ENCODE measurements at regions not wholly inside any gene's neighbourhood (a gene's known extent, or its start where the extent isn't known, plus 50 kb on each side); places are given as distances from the start of the nearest gene placed in this dataset.
"Not testable (repeated sequence)": the region's sequence is repeated elsewhere in the genome, so short reads cannot be mapped to it uniquely, and the experiment has no call there.

DNA sequence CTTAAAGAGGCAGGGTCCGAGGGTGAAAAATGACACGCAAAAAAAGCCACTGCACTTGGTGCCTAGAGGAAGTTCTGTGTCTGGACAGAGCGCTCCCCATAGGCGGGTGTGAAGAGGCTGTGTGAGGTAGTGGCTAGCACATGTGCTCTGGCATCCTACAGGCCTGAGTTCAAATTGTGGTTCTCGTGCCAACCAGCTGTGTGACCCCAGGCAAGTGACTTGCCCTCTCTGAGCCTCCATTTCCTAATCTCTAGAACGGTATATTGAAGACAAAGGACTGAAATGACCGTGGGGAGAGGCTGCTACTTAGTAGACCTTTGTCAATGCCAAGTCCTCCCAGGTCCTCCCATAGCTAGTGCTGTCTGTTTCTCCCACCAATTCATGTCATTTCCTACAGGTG lies 79.1 kb upstream of the MYL10 start:
- DNase-seq (ENCODE audit: low read depth) = no peak

DNA sequence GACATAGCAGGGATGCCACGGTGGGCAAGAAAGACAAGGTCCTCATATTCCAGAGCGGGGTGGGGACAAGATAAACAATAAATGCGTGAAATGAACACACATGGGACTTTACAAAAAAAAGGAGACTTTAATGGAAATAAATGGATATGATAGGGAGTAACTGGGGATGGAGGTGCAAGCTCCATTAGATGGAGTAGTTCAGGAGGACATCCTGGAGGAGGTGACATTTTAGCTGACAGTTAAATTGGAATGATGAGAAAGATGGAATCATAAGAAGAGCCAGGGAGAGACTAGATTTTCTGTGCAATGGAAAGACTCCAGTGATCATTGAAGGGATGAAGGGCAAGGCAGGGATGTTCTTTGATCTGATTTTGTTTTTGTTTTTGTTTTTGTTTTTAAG lies 83.6 kb upstream of the MYL10 start:
- DNase-seq (ENCODE audit: low read depth) = no peak

GRCh38 chr7:101714097-101714496 lies 85.0 kb upstream of the MYL10 start:
- DNase-seq (ENCODE audit: low read depth) = no peak

- no peak for DNase-seq (ENCODE audit: low read depth)
Measured at GRCh38 chr7:101717628-101718357, 88.7 kb upstream of the MYL10 start.

DNA sequence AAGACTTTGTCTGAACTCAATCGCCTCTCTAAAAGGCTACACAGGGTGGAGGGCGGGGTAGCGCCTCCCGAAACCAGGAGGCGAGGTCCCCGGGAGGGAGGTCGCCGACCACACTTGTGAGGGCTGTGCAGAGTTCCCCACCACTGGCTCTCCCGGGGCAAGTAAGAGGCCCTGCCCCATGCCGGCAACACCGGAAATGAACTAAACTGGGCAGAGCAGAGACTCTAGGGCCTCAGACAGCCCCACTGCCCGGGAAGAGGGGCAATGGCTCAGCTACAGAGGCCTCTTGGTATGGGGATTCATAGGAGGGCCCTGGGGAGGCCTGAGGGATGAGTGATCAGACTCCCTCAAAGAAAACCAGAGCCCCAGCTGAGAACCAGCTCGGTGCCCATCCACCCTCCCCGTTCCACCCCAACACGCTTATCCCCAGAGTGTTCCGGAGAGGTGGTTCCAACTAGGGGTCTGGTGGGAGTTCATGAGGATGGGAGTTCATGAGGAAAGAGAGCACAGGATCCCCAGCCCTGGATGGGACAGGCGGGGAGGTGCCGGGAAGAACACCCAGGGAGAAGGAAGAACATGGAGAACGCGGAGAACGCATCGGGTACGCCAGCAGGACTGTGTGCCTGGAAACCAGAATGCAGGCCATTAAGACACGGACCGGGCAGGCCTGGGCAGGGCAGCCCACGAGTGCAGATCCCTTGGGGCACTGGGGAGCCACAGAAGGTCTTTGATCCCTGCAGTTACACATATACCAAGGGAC lies 89.4 kb upstream of the MYL10 start:
- no peak for DNase-seq (ENCODE audit: low read depth)

DNA sequence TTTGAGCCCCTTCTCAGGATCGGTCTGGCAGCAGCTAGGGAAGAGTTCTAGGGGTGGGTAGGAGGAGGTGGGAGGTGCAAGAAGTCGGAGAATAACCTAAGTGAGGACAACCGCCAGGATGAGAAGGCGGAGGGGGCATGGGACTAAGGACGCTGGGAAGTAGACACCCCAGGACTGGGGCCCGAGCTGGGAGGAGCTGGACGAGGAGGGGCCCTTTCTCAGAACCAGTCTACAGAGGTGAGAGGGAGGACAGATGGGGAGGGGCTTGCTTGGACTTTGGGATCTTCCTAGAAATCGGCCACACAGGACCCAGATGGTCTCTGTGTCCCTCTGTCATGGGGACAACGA lies 90.0 kb upstream of the MYL10 start:
- DNase-seq (ENCODE audit: low read depth) = no peak

- DNase-seq (ENCODE audit: low read depth) = no peak
Measured at GRCh38 chr7:101720324-101720723, 91.2 kb upstream of the MYL10 start.

DNA sequence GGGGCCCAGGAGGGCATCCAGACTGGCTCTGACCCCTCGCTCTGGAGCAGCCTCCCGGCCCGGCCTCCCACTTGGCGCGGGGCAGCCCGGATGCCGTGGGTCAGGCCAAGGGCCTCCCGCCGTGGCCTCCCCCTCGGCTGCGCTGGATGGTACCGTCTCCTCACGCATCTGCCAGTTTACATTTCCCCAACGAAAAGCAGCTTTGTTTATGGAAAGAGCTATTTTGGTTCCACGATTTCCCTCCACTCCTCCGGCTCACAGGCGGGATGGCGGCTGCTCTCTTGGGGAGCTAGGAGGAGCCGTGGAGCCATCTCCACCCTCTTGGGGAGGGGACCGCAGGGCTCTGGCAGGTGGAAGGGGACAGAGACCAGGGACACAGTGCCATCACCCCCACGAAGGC lies 93.2 kb upstream of the MYL10 start:
- no peak for DNase-seq (ENCODE audit: low read depth)

GRCh38 chr7:101723835-101724234 lies 93.6 kb upstream of the CUX1 start:
- no peak for DNase-seq (ENCODE audit: low read depth)

DNA sequence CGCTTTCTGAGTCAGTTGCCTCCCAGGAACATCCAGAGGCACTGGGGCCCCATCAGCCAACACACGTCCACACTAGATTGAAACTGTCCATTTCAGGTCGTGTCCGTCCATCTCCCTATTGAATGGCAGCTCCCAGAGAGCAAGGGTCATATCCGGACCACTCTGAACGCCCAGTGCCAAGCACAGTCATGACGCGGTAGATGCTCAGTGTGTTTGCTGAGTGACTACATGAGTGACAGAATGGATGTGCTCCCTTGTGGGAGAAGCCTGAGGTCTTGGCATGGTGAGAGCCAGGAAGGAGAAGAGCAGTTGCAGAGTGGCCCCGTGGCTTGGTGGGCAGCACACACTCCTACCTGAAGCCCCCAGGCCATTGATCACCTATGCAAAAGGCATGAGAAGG lies 92.5 kb upstream of the CUX1 start:
- no peak for DNase-seq (ENCODE audit: low read depth)

DNA sequence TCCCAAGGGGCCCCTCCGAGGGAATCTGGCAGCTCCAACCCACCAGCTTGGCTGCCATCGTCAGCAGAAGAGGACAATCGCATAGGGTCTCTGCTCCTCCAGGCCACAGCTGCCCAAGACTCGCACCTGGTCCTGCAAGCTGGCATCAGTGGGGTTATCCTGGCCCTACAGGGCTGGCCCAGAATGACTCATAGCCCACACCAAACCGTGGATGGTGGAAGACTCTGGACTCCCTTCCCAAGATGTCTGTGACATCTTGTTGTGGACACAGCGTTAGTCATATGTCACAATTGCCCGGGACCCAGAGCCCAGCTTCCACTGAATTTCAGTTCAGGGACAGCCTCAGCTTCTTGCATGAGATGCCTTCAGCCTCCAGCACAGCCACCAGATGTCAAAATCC lies 91.5 kb upstream of the CUX1 start:
- DNase-seq (ENCODE audit: low read depth) = no peak

- DNase-seq (ENCODE audit: low read depth) = no peak
Measured at GRCh38 chr7:101727184-101727583, 90.2 kb upstream of the CUX1 start.

DNA sequence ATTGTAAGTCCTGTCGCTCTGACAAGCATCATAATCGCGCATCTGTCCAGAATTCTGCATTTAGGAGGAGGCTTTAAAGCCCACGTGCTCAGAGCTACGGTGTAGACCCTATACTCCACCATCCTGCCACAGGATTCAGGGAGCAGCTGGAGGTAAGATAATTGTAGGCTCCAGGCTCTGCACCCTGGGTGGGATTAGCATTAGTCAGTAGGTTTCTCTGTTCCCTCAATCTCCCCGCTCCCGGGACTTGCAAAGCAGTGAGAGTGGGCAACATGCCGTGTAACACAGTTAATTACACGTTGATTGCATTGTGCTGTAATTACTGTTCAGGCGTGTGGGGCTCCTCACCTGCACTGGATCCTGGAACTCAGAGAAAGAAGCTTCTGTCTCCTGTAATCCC lies 89.3 kb upstream of the CUX1 start:
- DNase-seq (ENCODE audit: low read depth) = no peak

GRCh38 chr7:101728873-101729240 lies 88.6 kb upstream of the CUX1 start:
- not testable (repeated sequence) for DNase-seq (ENCODE audit: low read depth)

DNA sequence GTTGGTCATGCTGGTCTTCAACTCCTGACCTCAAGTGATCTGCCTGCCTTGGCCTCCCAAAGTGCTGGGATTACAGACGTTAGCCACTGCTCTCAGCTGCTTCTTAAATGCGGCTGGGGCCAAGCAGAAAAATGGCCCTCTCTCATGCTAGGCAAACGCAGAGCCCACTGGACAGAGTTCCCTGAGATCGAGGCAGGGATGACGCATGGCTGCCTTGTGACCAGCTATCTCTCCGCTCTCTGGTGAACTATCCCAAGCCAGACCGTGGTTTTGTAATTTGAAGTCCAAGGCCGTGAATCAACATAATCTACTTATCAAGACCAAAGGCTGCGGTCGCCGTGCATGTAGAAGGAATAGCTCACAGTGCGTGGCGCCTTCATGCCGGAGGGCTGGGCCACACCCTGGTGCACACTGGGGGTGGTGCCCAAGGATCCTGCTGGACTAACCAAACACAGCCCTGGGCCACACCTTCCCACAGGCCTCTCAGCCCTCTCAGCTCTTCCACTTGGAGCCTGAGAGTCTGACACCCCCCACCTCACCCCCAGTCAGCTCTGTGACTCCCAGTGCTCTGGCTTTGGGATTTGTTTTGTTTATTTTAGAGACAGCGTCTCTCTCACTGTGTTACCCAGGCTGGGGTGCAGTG lies 88.1 kb upstream of the CUX1 start:
- no peak for DNase-seq (ENCODE audit: low read depth)

GRCh38 chr7:101731502-101732084 lies 85.8 kb upstream of the CUX1 start:
- no peak for DNase-seq (ENCODE audit: low read depth)

- DNase-seq (ENCODE audit: low read depth) = no peak
Measured at GRCh38 chr7:101733713-101734475, 83.5 kb upstream of the CUX1 start.

GRCh38 chr7:101736084-101736483 lies 81.3 kb upstream of the CUX1 start:
- no peak for DNase-seq (ENCODE audit: low read depth)

GRCh38 chr7:101739775-101740398 lies 77.5 kb upstream of the CUX1 start:
- no peak for DNase-seq (ENCODE audit: low read depth)

- no peak for DNase-seq (ENCODE audit: low read depth)
Measured at GRCh38 chr7:101740981-101741725, 76.3 kb upstream of the CUX1 start.

Data from activated T-cell treated with anti-CD3 and anti-CD28 coated beads for 24 hours (primary cell).